Calu3 (cell line): ENCODE measurements at regions not wholly inside any gene's neighbourhood (a gene's known extent, or its start where the extent isn't known, plus 50 kb on each side); places are given as distances from the start of the nearest gene placed in this dataset.
A peak's percentile ranks its signal among the peaks of the same experiment; 100 is the strongest.

Experiments used
- BruUV-seq: library from RNA; stranded (reverse); fragments of 400-500 nt; replicated peaks from 2 replicates; lab custom pipeline; 2021; lab: Mats Ljungman, UMichigan
- CTCF ChIA-PET: fragments of 300-600 bp; sonication (Branson Sonifier 250); formaldehyde crosslinking; loops from one replicate; lab custom pipeline; 2022; ENCODE audit warnings: antibody characterized with exemption; lab: Charles Lee
- DNase-seq: peaks from one replicate; pipeline ENCODE4 v3.0.0; 2022
- H3K27ac Mint-ChIP-seq: one replicate; pipeline ENCODE4 v1.8.0; 2022; ENCODE audit warnings: mixed read lengths; ENCODE audit not compliant: unreplicated experiment
- H3K27me3 Mint-ChIP-seq: one replicate; pipeline ENCODE4 v1.8.0; 2022; ENCODE audit warnings: mixed read lengths; ENCODE audit not compliant: unreplicated experiment
- H3K36me3 Mint-ChIP-seq: one replicate; pipeline ENCODE4 v1.8.0; 2022; ENCODE audit warnings: mild to moderate bottlenecking, moderate library complexity, mixed read lengths; ENCODE audit not compliant: insufficient read depth, unreplicated experiment
- H3K4me1 Mint-ChIP-seq: one replicate; pipeline ENCODE4 v1.8.0; 2022; ENCODE audit warnings: mild to moderate bottlenecking, low read depth, mixed read lengths; ENCODE audit not compliant: unreplicated experiment
- H3K4me3 Mint-ChIP-seq: one replicate; pipeline ENCODE4 v1.8.0; 2022; ENCODE audit warnings: mild to moderate bottlenecking, low read depth, moderate library complexity, mixed read lengths; ENCODE audit not compliant: unreplicated experiment
- H3K9me3 Mint-ChIP-seq: one replicate; pipeline ENCODE4 v1.8.0; 2022; ENCODE audit warnings: low read depth, mixed read lengths; ENCODE audit not compliant: unreplicated experiment
- intact Hi-C: fragments of 100-400 bp; cut with micrococcal nuclease; formaldehyde crosslinking; loops from one replicate; pipeline ENCODE4 v1.10.0; 2022; ENCODE audit not compliant: unreplicated experiment
- TF ChIP-seq, protein P1 (sequence below): fragments of 200-600 bp; IDR thresholded peaks from one replicate; pipeline ENCODE4 v1.8.0; 2022; ENCODE audit warnings: antibody characterized with exemption; ENCODE audit not compliant: unreplicated experiment

DNA sequence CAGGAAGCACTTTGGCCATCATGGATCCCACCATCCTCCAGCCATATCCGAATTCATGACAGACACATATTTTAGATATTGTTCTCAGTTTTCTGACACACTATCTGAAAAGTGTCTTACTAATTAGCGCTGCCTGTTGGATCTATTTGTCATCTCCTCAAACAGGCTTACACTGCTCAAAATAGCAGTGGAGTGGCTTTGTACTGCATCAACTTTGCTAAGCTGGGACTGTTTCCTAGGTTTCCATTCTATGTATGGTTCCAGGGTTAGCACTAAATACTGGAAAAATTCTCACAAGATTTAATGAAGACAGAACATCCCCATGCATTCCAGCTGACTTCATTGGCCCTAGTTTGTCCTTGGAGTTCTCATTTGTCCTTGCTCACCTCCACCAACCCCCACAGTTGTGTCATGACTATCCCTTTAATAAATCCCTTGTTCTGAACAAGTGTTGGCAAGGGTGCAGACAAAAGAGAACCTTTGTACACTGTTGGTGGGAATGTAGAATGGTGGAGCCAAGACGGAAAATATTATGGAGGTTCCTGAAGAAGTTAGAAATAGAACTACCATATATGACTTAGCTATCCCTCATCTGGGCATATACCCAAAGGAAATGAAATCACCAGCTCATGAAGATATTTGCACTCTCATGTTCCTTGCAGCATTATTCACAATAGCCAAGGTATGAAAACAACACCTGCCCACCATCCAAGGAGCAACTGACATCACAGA lies 136.5 kb upstream of the RAI14 start:
- Mint-ChIP-seq H3K9me3 (no peaks in the 10 kb centered on the region), H3K27ac (no peak overlapping the region), H3K27me3 (no peaks in the 10 kb centered on the region), H3K4me1 (peaks cover 27% of the 10 kb centered on the region), H3K36me3 (peaks cover 5% of the 10 kb centered on the region), H3K4me3 (no peak overlapping the region)
- TF ChIP-seq, protein P1, sequence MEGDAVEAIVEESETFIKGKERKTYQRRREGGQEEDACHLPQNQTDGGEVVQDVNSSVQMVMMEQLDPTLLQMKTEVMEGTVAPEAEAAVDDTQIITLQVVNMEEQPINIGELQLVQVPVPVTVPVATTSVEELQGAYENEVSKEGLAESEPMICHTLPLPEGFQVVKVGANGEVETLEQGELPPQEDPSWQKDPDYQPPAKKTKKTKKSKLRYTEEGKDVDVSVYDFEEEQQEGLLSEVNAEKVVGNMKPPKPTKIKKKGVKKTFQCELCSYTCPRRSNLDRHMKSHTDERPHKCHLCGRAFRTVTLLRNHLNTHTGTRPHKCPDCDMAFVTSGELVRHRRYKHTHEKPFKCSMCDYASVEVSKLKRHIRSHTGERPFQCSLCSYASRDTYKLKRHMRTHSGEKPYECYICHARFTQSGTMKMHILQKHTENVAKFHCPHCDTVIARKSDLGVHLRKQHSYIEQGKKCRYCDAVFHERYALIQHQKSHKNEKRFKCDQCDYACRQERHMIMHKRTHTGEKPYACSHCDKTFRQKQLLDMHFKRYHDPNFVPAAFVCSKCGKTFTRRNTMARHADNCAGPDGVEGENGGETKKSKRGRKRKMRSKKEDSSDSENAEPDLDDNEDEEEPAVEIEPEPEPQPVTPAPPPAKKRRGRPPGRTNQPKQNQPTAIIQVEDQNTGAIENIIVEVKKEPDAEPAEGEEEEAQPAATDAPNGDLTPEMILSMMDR: no peak
- BruUV-seq: no TSS peak
- CTCF ChIA-PET: no interaction called here
- no peak for DNase-seq
- intact Hi-C loops: loop anchor here (5.0 to 10.0 kb wide), 4 partner anchors 32 to 218 kb away; no protein-coding TSS in a partner anchor

DNA sequence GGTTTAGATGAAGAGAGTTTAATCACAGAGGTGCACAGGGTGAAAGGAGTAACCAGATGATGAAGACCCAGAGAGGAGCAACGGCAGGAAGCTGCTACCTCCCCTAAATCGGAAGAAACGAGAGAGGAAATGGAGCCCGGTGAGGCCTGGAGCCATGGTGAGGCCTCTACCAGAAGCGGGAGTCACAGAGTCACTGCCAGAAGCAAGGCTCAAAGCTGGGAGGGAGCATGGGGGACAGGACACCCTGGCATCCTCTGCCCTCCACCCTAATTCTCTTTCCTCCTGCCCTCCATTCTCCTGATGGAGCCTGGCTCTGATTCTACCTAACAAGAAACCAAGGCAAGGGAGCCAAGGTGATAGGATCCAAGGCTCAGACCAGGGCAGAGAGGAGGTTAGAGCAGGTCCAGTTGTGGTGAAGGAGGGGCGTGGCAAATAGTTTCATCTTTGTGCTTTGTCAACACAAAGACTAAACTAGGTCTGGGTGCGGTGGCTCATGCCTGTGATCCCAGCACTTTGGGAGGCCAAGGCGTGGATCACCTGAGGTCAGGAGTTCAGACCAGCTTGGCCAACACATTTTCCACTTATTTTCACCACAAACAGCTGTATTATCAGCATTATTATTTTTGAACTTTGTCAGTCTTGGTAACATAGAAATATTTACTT lies 134.4 kb upstream of the RAI14 start:
- DNase-seq: no peak
- H3K36me3 Mint-ChIP-seq: peaks cover 5% of the 10 kb centered on the region
- H3K4me1 Mint-ChIP-seq: peaks cover 27% of the 10 kb centered on the region
- CTCF ChIA-PET: no interaction called here
- H3K4me3 Mint-ChIP-seq: no peak overlapping the region
- no peaks in the 10 kb centered on the region for H3K9me3 Mint-ChIP-seq
- no peak overlapping the region for H3K27ac Mint-ChIP-seq
- BruUV-seq: no TSS peak
- TF ChIP-seq, protein P1: no peak
- no peaks in the 10 kb centered on the region for H3K27me3 Mint-ChIP-seq
- intact Hi-C loops: loop anchor here (2.0 to 10.0 kb wide), 5 partner anchors 34 to 216 kb away; no protein-coding TSS in a partner anchor

DNA sequence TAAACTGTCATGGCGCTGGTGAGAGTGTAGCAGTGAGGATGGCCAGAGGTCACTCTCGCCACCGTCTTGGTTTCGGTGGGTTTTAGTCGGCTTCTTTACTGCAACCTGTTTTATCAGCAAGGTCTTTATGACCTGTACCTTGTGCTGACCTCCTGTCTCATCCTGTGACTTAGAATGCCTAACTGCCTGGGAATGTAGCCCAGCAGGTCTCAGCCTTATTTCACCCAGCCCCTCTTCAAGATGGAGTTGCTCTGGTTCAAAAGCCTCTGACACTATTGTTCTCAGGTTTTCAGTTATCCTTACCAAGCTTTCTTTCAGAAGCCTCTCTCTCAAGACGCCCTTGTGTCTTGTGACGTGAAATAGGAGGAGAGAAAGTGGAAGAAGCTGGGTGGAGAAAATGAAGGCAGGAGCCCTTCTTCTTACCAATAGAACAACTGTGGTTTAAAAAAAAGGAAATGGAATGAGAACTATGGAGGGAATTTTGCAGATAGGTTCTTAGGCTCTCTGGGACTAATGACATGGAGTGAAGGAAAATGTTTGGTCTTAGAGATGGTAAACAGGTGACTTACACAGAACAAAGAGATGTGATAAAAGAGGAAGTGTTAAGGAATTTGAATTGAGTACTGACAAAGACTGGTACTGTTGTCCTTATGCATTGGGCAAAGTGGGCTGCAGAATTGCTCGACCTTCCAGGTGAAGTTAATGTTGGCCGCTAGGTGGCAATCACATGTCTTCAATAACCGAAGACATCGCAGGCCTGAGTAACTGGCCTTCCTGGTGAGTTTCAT lies 133.3 kb upstream of the RAI14 start:
- DNase-seq: peak; percentile 73
- Mint-ChIP-seq H3K4me3 (no peak overlapping the region), H3K36me3 (peaks cover 5% of the 10 kb centered on the region)

More for the DNA sequence above, 133.3 kb upstream of the RAI14 start:
- H3K4me1 Mint-ChIP-seq: peaks cover 17% of the 10 kb centered on the region
- H3K9me3 Mint-ChIP-seq: no peaks in the 10 kb centered on the region
- no TSS peak for BruUV-seq
- no peaks in the 10 kb centered on the region for H3K27me3 Mint-ChIP-seq
- intact Hi-C loops: loop anchor here (1.0 to 10.0 kb wide), 6 partner anchors 35 to 376 kb away; no protein-coding TSS in a partner anchor
- TF ChIP-seq, protein P1: peak; percentile 55
- CTCF ChIA-PET: interaction anchor here (0.7 to 1.5 kb wide), 5 partner anchors 15 to 375 kb away, joined by 3 to 6 read pairs (median 3); partner anchors contain the start of gene RAI14
- H3K27ac Mint-ChIP-seq: peak overlapping the region; percentile 34
